Astrocyte (in vitro differentiated cells and primary cell): ENCODE measurements at regions not wholly inside any gene's neighbourhood (a gene's known extent, or its start where the extent isn't known, plus 50 kb on each side); places are given as distances from the start of the nearest gene placed in this dataset.

ENCODE experiments used
- DNase-seq: peaks from one replicate; pipeline ENCODE4 v3.0.0-alpha.2; 2010; ENCODE audit warnings: low read depth
- FAIRE-seq: peaks from 2 replicates; lab custom pipeline; 2011; peaks lifted over from hg19 to GRCh38; lab: Jason Lieb, UNC
- H2AFZ ChIP-seq: 2 replicates; pipeline ENCODE4 v1.6.0; 2012; ENCODE audit warnings: low read depth, low read length, inconsistent platforms
- H3K27ac ChIP-seq: 2 replicates; pipeline ENCODE4 v1.5.1; 2011; ENCODE audit warnings: low read depth, low read length, inconsistent platforms
- H3K27me3 ChIP-seq: 2 replicates; pipeline ENCODE4 v1.6.0; 2011; ENCODE audit warnings: low read length, inconsistent platforms; ENCODE audit not compliant: insufficient read depth
- H3K36me3 ChIP-seq: 2 replicates; pipeline ENCODE4 v1.5.1; 2011; ENCODE audit warnings: low read length, inconsistent platforms; ENCODE audit not compliant: insufficient read depth
- H3K4me1 ChIP-seq: 2 replicates; pipeline ENCODE4 v1.5.1; 2011; ENCODE audit warnings: low read length, inconsistent platforms; ENCODE audit not compliant: insufficient read depth
- H3K4me2 ChIP-seq: 2 replicates; pipeline ENCODE4 v1.6.0; 2012; ENCODE audit warnings: low read length, inconsistent platforms
- H3K4me3 ChIP-seq: 2 replicates; pipeline ENCODE4 v1.5.1; 2011; ENCODE audit warnings: low read depth, mild to moderate bottlenecking, low read length, inconsistent platforms; ENCODE audit not compliant: insufficient read depth
- H3K79me2 ChIP-seq: 2 replicates; pipeline ENCODE4 v1.6.0; 2012; ENCODE audit warnings: mild to moderate bottlenecking, low read length, inconsistent platforms; ENCODE audit not compliant: insufficient read depth
- H3K9ac ChIP-seq: 2 replicates; pipeline ENCODE4 v1.6.0; 2012; ENCODE audit warnings: mild to moderate bottlenecking, low read length, inconsistent platforms
- H3K9me3 ChIP-seq: 2 replicates; pipeline ENCODE4 v1.5.1; 2012; ENCODE audit warnings: low read depth, mild to moderate bottlenecking, low read length, inconsistent platforms; ENCODE audit not compliant: insufficient read depth
- H4K20me1 ChIP-seq: 2 replicates; pipeline ENCODE4 v1.6.0; 2012; ENCODE audit warnings: low read length, inconsistent platforms; ENCODE audit not compliant: insufficient read depth
- H3K27ac Mint-ChIP-seq: one replicate; pipeline ENCODE4 v1.8.0; 2021; ENCODE audit warnings: mild to moderate bottlenecking, mixed read lengths; ENCODE audit not compliant: unreplicated experiment
- H3K27me3 Mint-ChIP-seq: one replicate; pipeline ENCODE4 v1.8.0; 2021; ENCODE audit warnings: low read depth, mixed read lengths; ENCODE audit not compliant: unreplicated experiment
- H3K36me3 Mint-ChIP-seq: one replicate; pipeline ENCODE4 v1.8.0; 2021; ENCODE audit warnings: low read depth, mixed read lengths; ENCODE audit not compliant: unreplicated experiment
- H3K4me1 Mint-ChIP-seq: one replicate; pipeline ENCODE4 v1.8.0; 2021; ENCODE audit warnings: low read depth, mixed read lengths; ENCODE audit not compliant: unreplicated experiment
- H3K4me3 Mint-ChIP-seq: one replicate; pipeline ENCODE4 v1.8.0; 2021; ENCODE audit warnings: mild to moderate bottlenecking, moderate library complexity, mixed read lengths; ENCODE audit not compliant: unreplicated experiment
- H3K9me3 Mint-ChIP-seq: one replicate; pipeline ENCODE4 v1.8.0; 2021; ENCODE audit warnings: mild to moderate bottlenecking, mixed read lengths; ENCODE audit not compliant: unreplicated experiment
- CTCF ChIP-seq: IDR thresholded peaks from 2 replicates; pipeline ENCODE4 v1.5.1; 2011; ENCODE audit warnings: low read depth, mild to moderate bottlenecking, inconsistent platforms, low read length, moderate library complexity; ENCODE audit not compliant: insufficient read depth
- EZH2 ChIP-seq: IDR thresholded peaks from 2 replicates; pipeline ENCODE4 v1.6.1; 2012; ENCODE audit warnings: mild to moderate bottlenecking, low read length, inconsistent platforms; ENCODE audit not compliant: insufficient read depth

GRCh38 chr22:47384977-47385376 lies 622.5 kb downstream of the TBC1D22A start:
- H3K4me3 Mint-ChIP-seq = no peak overlapping the region
- Histone ChIP-seq H3K9me3 (no peaks in the 10 kb centered on the region), H3K4me3 (no peak overlapping the region), H3K4me1 (no peaks in the 10 kb centered on the region), H3K79me2 (no peaks in the 10 kb centered on the region), H3K36me3 (no peaks in the 10 kb centered on the region), H2AFZ (no peak overlapping the region), H3K9ac (no peak overlapping the region), H3K27ac (no peak overlapping the region), H3K4me2 (no peak overlapping the region), H4K20me1 (no peaks in the 10 kb centered on the region), H3K27me3 (no peaks in the 10 kb centered on the region)
- TF ChIP-seq CTCF (no peak), EZH2 (no peak)
- H3K36me3 Mint-ChIP-seq = no peaks in the 10 kb centered on the region
- no peaks in the 10 kb centered on the region for H3K4me1 Mint-ChIP-seq
- DNase-seq = no peak
- peaks cover 22% of the 10 kb centered on the region for H3K9me3 Mint-ChIP-seq
- FAIRE-seq = no peak
- H3K27me3 Mint-ChIP-seq = no peaks in the 10 kb centered on the region
- H3K27ac Mint-ChIP-seq = no peak overlapping the region

- Mint-ChIP-seq H3K9me3 (peaks cover 33% of the 10 kb centered on the region), H3K27ac (no peak overlapping the region), H3K4me3 (no peak overlapping the region), H3K36me3 (no peaks in the 10 kb centered on the region), H3K27me3 (no peaks in the 10 kb centered on the region), H3K4me1 (no peaks in the 10 kb centered on the region)
- no peak overlapping the region for H3K4me3 ChIP-seq
- H3K27me3 ChIP-seq = no peaks in the 10 kb centered on the region
- TF ChIP-seq EZH2 = no peak
- no peak for TF ChIP-seq CTCF
- no peak overlapping the region for H3K27ac ChIP-seq
- H3K4me2 ChIP-seq = no peak overlapping the region
- no peaks in the 10 kb centered on the region for H4K20me1 ChIP-seq
- H3K36me3 ChIP-seq = no peaks in the 10 kb centered on the region
- DNase-seq (no peak), FAIRE-seq (no peak)
- no peaks in the 10 kb centered on the region for H3K79me2 ChIP-seq
- H2AFZ ChIP-seq = no peak overlapping the region
- H3K4me1 ChIP-seq = no peaks in the 10 kb centered on the region
- H3K9me3 ChIP-seq = no peaks in the 10 kb centered on the region
- no peak overlapping the region for H3K9ac ChIP-seq
These were observed 619.9 kb downstream of the TBC1D22A start for GRCh38 chr22:47382164-47382890.

- H3K27me3 Mint-ChIP-seq = no peaks in the 10 kb centered on the region
- Histone ChIP-seq H4K20me1 (no peaks in the 10 kb centered on the region), H3K4me2 (no peak overlapping the region), H3K27ac (no peak overlapping the region), H2AFZ (no peak overlapping the region), H3K79me2 (no peaks in the 10 kb centered on the region), H3K27me3 (no peaks in the 10 kb centered on the region), H3K4me3 (no peak overlapping the region), H3K9me3 (no peaks in the 10 kb centered on the region), H3K4me1 (no peaks in the 10 kb centered on the region), H3K36me3 (no peaks in the 10 kb centered on the region), H3K9ac (no peak overlapping the region)
- H3K9me3 Mint-ChIP-seq = peaks cover 35% of the 10 kb centered on the region
- no peaks in the 10 kb centered on the region for H3K4me1 Mint-ChIP-seq
- FAIRE-seq (no peak), DNase-seq (no peak)
- H3K4me3 Mint-ChIP-seq = no peak overlapping the region
- TF ChIP-seq EZH2 (no peak), CTCF (no peak)
- no peak overlapping the region for H3K27ac Mint-ChIP-seq
- no peaks in the 10 kb centered on the region for H3K36me3 Mint-ChIP-seq
These were observed 618.8 kb downstream of the TBC1D22A start for GRCh38 chr22:47381240-47381639.
